NB4 (cell line): ENCODE measurements at regions not wholly inside any gene's neighbourhood (a gene's known extent, or its start where the extent isn't known, plus 50 kb on each side); places are given as distances from the start of the nearest gene placed in this dataset.

Source experiments
- CTCF ChIP-seq: IDR thresholded peaks from one replicate; pipeline ENCODE4 v1.5.1; 2012; ENCODE audit warnings: low read depth, low read length
- TF ChIP-seq, protein P1 (sequence below): IDR thresholded peaks from 2 replicates; pipeline ENCODE4 v1.6.1; 2011; ENCODE audit warnings: low read depth, low read length

GRCh38 chr5:172575416-172575815 is 65.6 kb upstream of the NEURL1B start:
- no peak for TF ChIP-seq CTCF
- TF ChIP-seq, protein P1, sequence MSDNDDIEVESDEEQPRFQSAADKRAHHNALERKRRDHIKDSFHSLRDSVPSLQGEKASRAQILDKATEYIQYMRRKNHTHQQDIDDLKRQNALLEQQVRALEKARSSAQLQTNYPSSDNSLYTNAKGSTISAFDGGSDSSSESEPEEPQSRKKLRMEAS: no peak
